Left cardiac atrium (tissue), 4 donors: ENCODE measurements at regions not wholly inside any gene's neighbourhood (a gene's known extent, or its start where the extent isn't known, plus 50 kb on each side); places are given as distances from the start of the nearest gene placed in this dataset.
"Not testable (repeated sequence)": the region's sequence is repeated elsewhere in the genome, so short reads cannot be mapped to it uniquely, and the experiment has no call there.

Experiments
- ATAC-seq, 2 donors: fragments of 200-7000 bp; cut with Tn5 transposase; one replicate each; pipeline ENCODE4 v1.9.1; 2020; ENCODE audit warnings: mild to moderate bottlenecking in 2 of 2, moderate library complexity in 2 of 2
- DNase-seq: peaks from one replicate; pipeline ENCODE4 v3.0.0-alpha.2; 2020
- intact Hi-C, 2 donors: fragments of 100-400 bp; cut with DNase I; formaldehyde crosslinking; loops; one replicate each; pipeline versions ENCODE4 v1.14.1 to v1.15.1; 2022 to 2023
- donor health status: DM: no; HTN: yes; CAD: no.
- donor health status: DM: no; HTN: yes; CAD: no; lungs with severe emphysema.
- donor health status: DM: yes; HTN: yes; CAD: no.
- donor health status: Dilated cardiomyopathy.

- ATAC-seq = no peak
- intact Hi-C loops = no loop called here
- DNase-seq = no peak
Observed at GRCh38 chr4:64767547-64767946, 358.3 kb upstream of the TECRL start.

GRCh38 chr4:64766565-64766964 lies 357.3 kb upstream of the TECRL start:
- ATAC-seq (no peak), DNase-seq (no peak)
- intact Hi-C loops = no loop called here

- intact Hi-C loops = no loop called here
- DNase-seq = no peak
- ATAC-seq = no peak
Observed at GRCh38 chr4:64756016-64756415, 346.8 kb upstream of the TECRL start.

- intact Hi-C loops = no loop called here
- DNase-seq = no peak
- peak in 1 of 2 donors; percentile 12 for ATAC-seq
Observed at GRCh38 chr4:64747919-64748715, 338.9 kb upstream of the TECRL start.

GRCh38 chr4:64738240-64738639 lies 329.0 kb upstream of the TECRL start:
- intact Hi-C loops = no loop called here
- no peak for DNase-seq
- no peak for ATAC-seq

GRCh38 chr4:64737854-64738138 lies 328.5 kb upstream of the TECRL start:
- intact Hi-C loops, DNase-seq, ATAC-seq: not testable (repeated sequence)

- intact Hi-C loops = no loop called here
- DNase-seq (no peak), ATAC-seq (no peak)
Observed at GRCh38 chr4:64737026-64737853, 328.0 kb upstream of the TECRL start.

- ATAC-seq (no peak), DNase-seq (no peak)
- intact Hi-C loops = no loop called here
Observed at GRCh38 chr4:64729561-64729960, 320.3 kb upstream of the TECRL start.

GRCh38 chr4:64727960-64728359 lies 318.7 kb upstream of the TECRL start:
- ATAC-seq (no peak), DNase-seq (no peak)
- intact Hi-C loops = no loop called here

- DNase-seq, intact Hi-C loops, ATAC-seq: not testable (repeated sequence)
Observed at GRCh38 chr4:64727391-64727790, 318.1 kb upstream of the TECRL start.

- ATAC-seq = no peak
- intact Hi-C loops = no loop called here
- DNase-seq = no peak
Observed at GRCh38 chr4:64724689-64725088, 315.4 kb upstream of the TECRL start.

GRCh38 chr4:64721106-64721505 lies 311.9 kb upstream of the TECRL start:
- DNase-seq (no peak), ATAC-seq (no peak)
- intact Hi-C loops = no loop called here

- ATAC-seq (no peak), DNase-seq (no peak)
- intact Hi-C loops = no loop called here
Observed at GRCh38 chr4:64718091-64718490, 308.8 kb upstream of the TECRL start.

GRCh38 chr4:64715741-64716140 lies 306.5 kb upstream of the TECRL start:
- DNase-seq (no peak), ATAC-seq (no peak)
- intact Hi-C loops = no loop called here

GRCh38 chr4:64713256-64713840 lies 304.1 kb upstream of the TECRL start:
- DNase-seq (no peak), ATAC-seq (no peak)
- intact Hi-C loops = no loop called here

- intact Hi-C loops = no loop called here
- ATAC-seq (no peak), DNase-seq (no peak)
Observed at GRCh38 chr4:64712590-64712989, 303.3 kb upstream of the TECRL start.

GRCh38 chr4:64705989-64706388 lies 296.7 kb upstream of the TECRL start:
- DNase-seq = no peak
- no peak for ATAC-seq
- intact Hi-C loops = no loop called here

GRCh38 chr4:64698171-64698570 lies 288.9 kb upstream of the TECRL start:
- DNase-seq (no peak), ATAC-seq (no peak)
- intact Hi-C loops = no loop called here

GRCh38 chr4:64682946-64683345 lies 273.7 kb upstream of the TECRL start:
- no peak for DNase-seq
- intact Hi-C loops = no loop called here
- no peak for ATAC-seq

- ATAC-seq (no peak), DNase-seq (no peak)
- intact Hi-C loops = no loop called here
Observed at GRCh38 chr4:64682481-64682880, 273.2 kb upstream of the TECRL start.
